Tibial nerve (tissue), 4 donors: ENCODE measurements at regions not wholly inside any gene's neighbourhood (a gene's known extent, or its start where the extent isn't known, plus 50 kb on each side); places are given as distances from the start of the nearest gene placed in this dataset.
A peak's percentile ranks its signal among the peaks of the same experiment; 100 is the strongest.

Source experiments
- DNase-seq, 2 donors: peaks; one replicate each; pipeline ENCODE4 v3.0.0-alpha.2; 2019; ENCODE audit warnings: low spot score in 2 of 2
- H3K27ac ChIP-seq, 4 donors: fragments of 200-600 bp; sonication (generic) in 3 of 4; one replicate each; pipeline ENCODE4 v1.5.1; 2017 to 2019; ENCODE audit warnings: mild to moderate bottlenecking in 1 of 4
- H3K27me3 ChIP-seq, 2 donors: fragments of 200-600 bp; sonication (generic) in 1 of 2; one replicate each; pipeline versions ENCODE4 v1.5.1 to v1.6.0; 2017 to 2019
- H3K36me3 ChIP-seq, 3 donors: fragments of 200-600 bp; sonication (generic); one replicate each; pipeline ENCODE4 v1.5.1; 2018 to 2019
- H3K4me1 ChIP-seq, 4 donors: fragments of 200-600 bp; sonication (generic) in 3 of 4; one replicate each; pipeline ENCODE4 v1.5.1; 2017 to 2019
- H3K4me3 ChIP-seq, 4 donors: fragments of 200-600 bp; sonication (generic) in 3 of 4; one replicate each; pipeline ENCODE4 v1.5.1; 2017 to 2019; ENCODE audit warnings: mild to moderate bottlenecking in 1 of 4, moderate library complexity in 1 of 4
- H3K9me3 ChIP-seq, 4 donors: fragments of 200-600 bp; sonication (generic) in 3 of 4; one replicate each; pipeline ENCODE4 v1.5.1; 2017 to 2019
- CTCF ChIP-seq, 5 experiments: fragments of 200-600 bp in 3 of 5; fragments of 450-650 bp in 2 of 5; sonication (generic) in 3 of 5; IDR thresholded peaks; one replicate each; pipeline ENCODE4 v1.5.1; 2016 to 2019; ENCODE audit warnings: antibody characterized with exemption in 5 of 5, mild to moderate bottlenecking in 3 of 5, moderate library complexity in 2 of 5
- EP300 ChIP-seq, 2 donors: sonication (generic); formaldehyde crosslinking; IDR thresholded peaks; one replicate each; pipeline ENCODE4 v1.6.1; 2017; ENCODE audit warnings: antibody characterized with exemption in 2 of 2, mild to moderate bottlenecking in 1 of 2
- POLR2A ChIP-seq, 2 donors: fragments of 450-650 bp; IDR thresholded peaks; one replicate each; pipeline ENCODE4 v1.6.1; 2017; ENCODE audit warnings: antibody characterized with exemption in 2 of 2, mild to moderate bottlenecking in 2 of 2, moderate library complexity in 2 of 2
- WGBS, 2 donors: methylation state at CpG; one replicate each; pipeline ENCODE4 v1.1.5; 2018; 5-methylcytosine and 5-hydroxymethylcytosine counted together

GRCh38 chr18:10234912-10235660 lies 219.3 kb upstream of the APCDD1 start:
- no peaks in the 10 kb centered on the region for H3K36me3 ChIP-seq
- DNase-seq: peak in 1 of 2 donors; percentile 62
- no peak overlapping the region for H3K4me3 ChIP-seq
- WGBS, 2 donors: 50 to 64% methylated on average over 6 of the region's 6 CpGs
- H3K27me3 ChIP-seq: no peaks in the 10 kb centered on the region
- H3K27ac ChIP-seq: no peak overlapping the region
- TF ChIP-seq EP300 (IDR thresholded peaks at IDR 0.05) (peak in 1 of 2 donors; percentile 49), POLR2A (IDR thresholded peaks at IDR 0.05) (no peak)
- H3K9me3 ChIP-seq: peaks cover 0 to 2% (median 0%) of the 10 kb centered on the region in 4 donors
- peaks cover 0 to 30% (median 13%) of the 10 kb centered on the region in 4 donors for H3K4me1 ChIP-seq

- DNase-seq: no peak
- H3K4me3 ChIP-seq: no peak overlapping the region
- peaks cover 0 to 34% (median 16%) of the 10 kb centered on the region in 4 donors for H3K4me1 ChIP-seq
- TF ChIP-seq CTCF (IDR thresholded peaks at IDR 0.05): no peak
- no peak for TF ChIP-seq POLR2A (IDR thresholded peaks at IDR 0.05)
- TF ChIP-seq EP300 (IDR thresholded peaks at IDR 0.05): no peak
- WGBS, 2 donors: 82 to 98% methylated on average over 2 of the region's 2 CpGs
- no peaks in the 10 kb centered on the region for H3K36me3 ChIP-seq
- H3K27ac ChIP-seq: no peak overlapping the region
- no peaks in the 10 kb centered on the region for H3K9me3 ChIP-seq
- H3K27me3 ChIP-seq: no peaks in the 10 kb centered on the region
Measured at GRCh38 chr18:10235661-10235952, 218.8 kb upstream of the APCDD1 start.

- peak; percentile 56 to 75 for DNase-seq
- no peak for TF ChIP-seq POLR2A (IDR thresholded peaks at IDR 0.05)
- TF ChIP-seq EP300 (IDR thresholded peaks at IDR 0.05): peak in 1 of 2 donors; percentile 32
- no peak for TF ChIP-seq CTCF (IDR thresholded peaks at IDR 0.05)
- Histone ChIP-seq H3K27me3 (no peaks in the 10 kb centered on the region), H3K36me3 (no peaks in the 10 kb centered on the region), H3K27ac (no peak overlapping the region), H3K4me1 (peaks cover 0 to 39% (median 16%) of the 10 kb centered on the region in 4 donors), H3K9me3 (no peaks in the 10 kb centered on the region), H3K4me3 (no peak overlapping the region)
- 22 to 27% methylated on average over 11 of the region's 11 CpGs for WGBS, 2 donors
Measured at GRCh38 chr18:10239103-10239502, 215.3 kb upstream of the APCDD1 start.

- DNase-seq: no peak
- no peaks in the 10 kb centered on the region for H3K27me3 ChIP-seq
- H3K36me3 ChIP-seq: no peaks in the 10 kb centered on the region
- H3K27ac ChIP-seq: no peak overlapping the region
- peaks cover 0 to 30% (median 15%) of the 10 kb centered on the region in 4 donors for H3K4me1 ChIP-seq
- TF ChIP-seq POLR2A (IDR thresholded peaks at IDR 0.05) (no peak), EP300 (IDR thresholded peaks at IDR 0.05) (no peak), CTCF (IDR thresholded peaks at IDR 0.05) (no peak)
- no peaks in the 10 kb centered on the region for H3K9me3 ChIP-seq
- no peak overlapping the region for H3K4me3 ChIP-seq
- WGBS, 2 donors: 85 to 88% methylated on average over 5 of the region's 5 CpGs
Measured at GRCh38 chr18:10239991-10240634, 214.3 kb upstream of the APCDD1 start.

- no peaks in the 10 kb centered on the region for H3K9me3 ChIP-seq
- no peaks in the 10 kb centered on the region for H3K36me3 ChIP-seq
- H3K4me1 ChIP-seq: peaks cover 0 to 27% (median 11%) of the 10 kb centered on the region in 4 donors
- no peak for DNase-seq
- H3K27me3 ChIP-seq: no peaks in the 10 kb centered on the region
- H3K4me3 ChIP-seq: no peak overlapping the region
- no peak for TF ChIP-seq CTCF (IDR thresholded peaks at IDR 0.05)
- H3K27ac ChIP-seq: no peak overlapping the region
- 80 to 82% methylated on average over 2 of the region's 2 CpGs for WGBS, 2 donors
Measured at GRCh38 chr18:10240973-10241372, 213.5 kb upstream of the APCDD1 start.
